ENCODE measurements at regions not wholly inside any gene's neighbourhood (a gene's known extent, or its start where the extent isn't known, plus 50 kb on each side); places are given as distances from the start of the nearest gene placed in this dataset.

DNA sequence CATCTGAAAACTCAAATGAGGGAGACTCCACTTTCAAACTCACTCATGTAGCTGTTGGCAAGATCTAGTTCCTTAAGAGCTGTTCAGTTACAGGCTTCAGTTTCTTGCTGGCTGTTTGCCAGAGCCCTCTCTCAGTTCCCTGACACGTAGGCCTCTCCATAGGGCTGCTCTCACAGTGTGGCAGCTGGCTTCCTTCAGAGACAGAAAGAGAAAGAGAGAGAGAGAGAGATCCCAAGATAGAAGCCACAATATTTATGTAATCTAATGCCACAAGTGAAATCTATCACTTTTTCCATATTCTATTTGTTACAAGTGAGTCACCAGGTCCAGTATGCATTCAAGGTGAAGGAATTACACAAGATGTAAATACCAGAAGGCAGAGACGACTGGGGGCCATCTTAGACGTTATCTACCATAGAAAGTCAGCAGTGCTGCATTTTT lies 168.8 kb downstream of the RCN1 start:
- H3K9me3 ChIP-seq = no peaks in the 10 kb centered on the region
- no peaks in the 10 kb centered on the region for H3K36me3 ChIP-seq
- WGBS, 2 donors = 30 to 42% methylated on average over 3 of the region's 3 CpGs
- intact Hi-C loops (cut with DNase I) = no loop called here
- ATAC-seq = peak in 1 of 8 donors; percentile 52
- peaks cover 0 to 7% (median 0%) of the 10 kb centered on the region in 7 donors for H3K27me3 ChIP-seq
- TF ChIP-seq, protein P1, sequence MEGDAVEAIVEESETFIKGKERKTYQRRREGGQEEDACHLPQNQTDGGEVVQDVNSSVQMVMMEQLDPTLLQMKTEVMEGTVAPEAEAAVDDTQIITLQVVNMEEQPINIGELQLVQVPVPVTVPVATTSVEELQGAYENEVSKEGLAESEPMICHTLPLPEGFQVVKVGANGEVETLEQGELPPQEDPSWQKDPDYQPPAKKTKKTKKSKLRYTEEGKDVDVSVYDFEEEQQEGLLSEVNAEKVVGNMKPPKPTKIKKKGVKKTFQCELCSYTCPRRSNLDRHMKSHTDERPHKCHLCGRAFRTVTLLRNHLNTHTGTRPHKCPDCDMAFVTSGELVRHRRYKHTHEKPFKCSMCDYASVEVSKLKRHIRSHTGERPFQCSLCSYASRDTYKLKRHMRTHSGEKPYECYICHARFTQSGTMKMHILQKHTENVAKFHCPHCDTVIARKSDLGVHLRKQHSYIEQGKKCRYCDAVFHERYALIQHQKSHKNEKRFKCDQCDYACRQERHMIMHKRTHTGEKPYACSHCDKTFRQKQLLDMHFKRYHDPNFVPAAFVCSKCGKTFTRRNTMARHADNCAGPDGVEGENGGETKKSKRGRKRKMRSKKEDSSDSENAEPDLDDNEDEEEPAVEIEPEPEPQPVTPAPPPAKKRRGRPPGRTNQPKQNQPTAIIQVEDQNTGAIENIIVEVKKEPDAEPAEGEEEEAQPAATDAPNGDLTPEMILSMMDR (IDR thresholded peaks at IDR 0.05) = no peak
- DNase-seq = peak in 1 of 2 donors; percentile 6
- no peaks in the 10 kb centered on the region for H3K4me1 ChIP-seq
- H3K4me3 ChIP-seq = no peak overlapping the region
- H3K27ac ChIP-seq = no peak overlapping the region

DNA sequence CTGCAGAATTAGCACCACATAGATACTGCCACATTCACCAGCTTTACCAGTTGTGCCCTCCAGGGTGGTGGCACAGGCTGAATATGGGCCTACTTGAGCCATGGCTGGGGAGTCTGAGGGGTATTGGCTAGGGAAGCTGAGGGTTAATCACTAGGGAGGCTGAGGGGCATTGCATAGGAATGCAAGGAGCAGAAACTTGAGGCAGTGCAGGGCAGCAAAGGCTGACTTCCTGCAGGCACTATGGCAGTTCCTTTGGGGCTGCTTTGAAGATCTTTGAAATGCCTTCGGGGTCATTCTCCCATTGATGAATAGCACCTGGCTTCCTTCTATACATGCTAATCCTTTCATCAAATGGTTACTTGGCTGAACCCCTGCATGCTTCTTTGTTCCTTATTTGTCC lies 171.5 kb downstream of the RCN1 start:
- DNase-seq (no peak), ATAC-seq (no peak)
- no peaks in the 10 kb centered on the region for H3K4me1 ChIP-seq
- H3K27me3 ChIP-seq = peaks cover 0 to 2% (median 0%) of the 10 kb centered on the region in 7 donors
- TF ChIP-seq, protein P1 (IDR thresholded peaks at IDR 0.05) = no peak
- intact Hi-C loops (cut with DNase I) = no loop called here
- 24 to 65% methylated on average over 1 of the region's 1 CpG for WGBS, 2 donors
- H3K27ac ChIP-seq = no peak overlapping the region
- H3K9me3 ChIP-seq = no peaks in the 10 kb centered on the region
- no peak overlapping the region for H3K4me3 ChIP-seq
- no peaks in the 10 kb centered on the region for H3K36me3 ChIP-seq

DNA sequence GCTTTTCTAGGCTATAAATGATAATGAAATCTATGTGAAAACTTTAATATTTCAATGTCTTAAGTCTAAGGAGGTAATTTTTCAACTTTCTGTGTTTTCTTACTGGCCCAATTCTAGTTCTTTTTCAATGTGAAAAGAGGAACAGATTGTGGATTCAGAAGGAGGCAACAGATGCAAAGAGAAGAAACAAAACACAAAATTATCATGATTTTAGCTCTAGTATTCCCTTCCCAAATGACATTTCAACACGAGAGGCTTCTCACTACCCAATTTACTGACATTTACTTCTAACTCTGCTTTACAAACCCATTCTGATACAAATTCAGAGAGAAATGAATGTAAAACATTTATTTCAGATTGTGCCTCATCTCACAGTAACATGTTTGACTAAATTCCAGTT lies 169.4 kb downstream of the WT1 start:
- 35 to 42% methylated on average over 1 of the region's 1 CpG for WGBS, 2 donors
- H3K36me3 ChIP-seq = no peaks in the 10 kb centered on the region
- no peak overlapping the region for H3K27ac ChIP-seq
- no peak for ATAC-seq
- intact Hi-C loops (cut with DNase I) = no loop called here
- H3K27me3 ChIP-seq = peaks cover 0 to 2% (median 0%) of the 10 kb centered on the region in 7 donors
- no peaks in the 10 kb centered on the region for H3K4me1 ChIP-seq
- no peak overlapping the region for H3K4me3 ChIP-seq
- no peak for DNase-seq
- TF ChIP-seq, protein P1 (IDR thresholded peaks at IDR 0.05) = no peak
- no peaks in the 10 kb centered on the region for H3K9me3 ChIP-seq

DNA sequence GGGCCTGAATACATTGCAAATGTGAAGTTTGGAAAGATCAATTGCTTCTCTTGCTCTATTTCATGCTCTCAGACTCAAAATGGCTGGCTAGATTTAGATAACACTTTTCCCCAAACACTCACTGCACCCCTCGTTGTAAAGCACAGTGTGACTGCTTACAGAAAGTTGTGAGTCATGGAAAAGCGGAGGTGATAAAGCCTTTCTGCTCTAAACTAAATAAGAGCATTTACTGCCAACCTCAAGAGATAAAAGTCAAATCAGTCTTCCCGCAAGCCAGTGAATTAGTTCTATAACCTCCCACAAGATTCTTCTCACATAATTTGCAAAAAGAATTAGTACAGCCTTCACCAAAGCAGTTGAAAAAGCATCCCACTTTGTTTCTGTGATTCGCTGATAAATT lies 168.7 kb downstream of the WT1 start:
- Histone ChIP-seq H3K4me3 (no peak overlapping the region), H3K9me3 (no peaks in the 10 kb centered on the region), H3K27ac (no peak overlapping the region), H3K4me1 (no peaks in the 10 kb centered on the region), H3K36me3 (no peaks in the 10 kb centered on the region), H3K27me3 (peaks cover 0 to 2% (median 0%) of the 10 kb centered on the region in 7 donors)
- DNase-seq = no peak
- intact Hi-C loops (cut with DNase I) = no loop called here
- WGBS, 2 donors = 59 to 61% methylated on average over 4 of the region's 4 CpGs
- ATAC-seq = no peak
- TF ChIP-seq, protein P1 (IDR thresholded peaks at IDR 0.05) = no peak

All from heart right ventricle (tissue), 16 donors.